ENCODE measurements at regions not wholly inside any gene's neighbourhood (a gene's known extent, or its start where the extent isn't known, plus 50 kb on each side); places are given as distances from the start of the nearest gene placed in this dataset.

DNA sequence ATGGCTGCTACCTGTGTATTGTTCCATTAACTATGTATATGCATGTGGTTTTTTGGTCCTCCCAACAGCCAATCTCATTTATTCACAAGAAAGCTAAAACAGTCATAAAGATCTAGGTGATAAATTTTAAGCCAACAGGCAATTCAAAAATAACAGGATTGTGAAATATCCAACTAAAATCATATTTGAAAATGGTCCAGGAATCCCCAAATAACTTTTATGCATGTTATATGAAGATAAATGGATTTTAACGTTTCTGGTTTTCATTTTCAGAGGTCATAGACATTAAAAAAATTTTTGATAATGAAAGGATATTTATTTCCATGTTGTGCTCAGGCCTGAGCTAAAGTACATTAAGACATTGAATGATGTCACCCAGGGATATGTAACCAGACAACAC lies 96.8 kb upstream of the JAZF1 start (continued):
- TF ChIP-seq, protein P1, sequence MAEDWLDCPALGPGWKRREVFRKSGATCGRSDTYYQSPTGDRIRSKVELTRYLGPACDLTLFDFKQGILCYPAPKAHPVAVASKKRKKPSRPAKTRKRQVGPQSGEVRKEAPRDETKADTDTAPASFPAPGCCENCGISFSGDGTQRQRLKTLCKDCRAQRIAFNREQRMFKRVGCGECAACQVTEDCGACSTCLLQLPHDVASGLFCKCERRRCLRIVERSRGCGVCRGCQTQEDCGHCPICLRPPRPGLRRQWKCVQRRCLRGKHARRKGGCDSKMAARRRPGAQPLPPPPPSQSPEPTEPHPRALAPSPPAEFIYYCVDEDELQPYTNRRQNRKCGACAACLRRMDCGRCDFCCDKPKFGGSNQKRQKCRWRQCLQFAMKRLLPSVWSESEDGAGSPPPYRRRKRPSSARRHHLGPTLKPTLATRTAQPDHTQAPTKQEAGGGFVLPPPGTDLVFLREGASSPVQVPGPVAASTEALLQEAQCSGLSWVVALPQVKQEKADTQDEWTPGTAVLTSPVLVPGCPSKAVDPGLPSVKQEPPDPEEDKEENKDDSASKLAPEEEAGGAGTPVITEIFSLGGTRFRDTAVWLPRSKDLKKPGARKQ (CRISPR knock-in tag; IDR thresholded peaks at IDR 0.05), result no peak
- TF ChIP-seq KDM2B (CRISPR knock-in tag; IDR thresholded peaks at IDR 0.05) (no peak), CAMTA2 (CRISPR knock-in tag; conservative IDR thresholded peaks at IDR 0.05) (no peak), LARP7 (IDR thresholded peaks at IDR 0.05) (no peak), IRF2 (CRISPR knock-in tag; IDR thresholded peaks at IDR 0.05) (no peak)
- TF ChIP-seq, protein P2, sequence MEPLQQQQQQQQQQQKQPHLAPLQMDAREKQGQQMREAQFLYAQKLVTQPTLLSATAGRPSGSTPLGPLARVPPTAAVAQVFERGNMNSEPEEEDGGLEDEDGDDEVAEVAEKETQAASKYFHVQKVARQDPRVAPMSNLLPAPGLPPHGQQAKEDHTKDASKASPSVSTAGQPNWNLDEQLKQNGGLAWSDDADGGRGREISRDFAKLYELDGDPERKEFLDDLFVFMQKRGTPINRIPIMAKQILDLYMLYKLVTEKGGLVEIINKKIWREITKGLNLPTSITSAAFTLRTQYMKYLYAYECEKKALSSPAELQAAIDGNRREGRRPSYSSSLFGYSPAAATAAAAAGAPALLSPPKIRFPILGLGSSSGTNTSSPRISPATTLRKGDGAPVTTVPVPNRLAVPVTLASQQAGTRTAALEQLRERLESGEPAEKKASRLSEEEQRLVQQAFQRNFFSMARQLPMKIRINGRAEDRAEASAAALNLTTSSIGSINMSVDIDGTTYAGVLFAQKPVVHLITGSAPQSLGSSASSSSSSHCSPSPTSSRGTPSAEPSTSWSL (CRISPR knock-in tag; IDR thresholded peaks at IDR 0.05; ENCODE audit: borderline replicate concordance), result no peak

DNA sequence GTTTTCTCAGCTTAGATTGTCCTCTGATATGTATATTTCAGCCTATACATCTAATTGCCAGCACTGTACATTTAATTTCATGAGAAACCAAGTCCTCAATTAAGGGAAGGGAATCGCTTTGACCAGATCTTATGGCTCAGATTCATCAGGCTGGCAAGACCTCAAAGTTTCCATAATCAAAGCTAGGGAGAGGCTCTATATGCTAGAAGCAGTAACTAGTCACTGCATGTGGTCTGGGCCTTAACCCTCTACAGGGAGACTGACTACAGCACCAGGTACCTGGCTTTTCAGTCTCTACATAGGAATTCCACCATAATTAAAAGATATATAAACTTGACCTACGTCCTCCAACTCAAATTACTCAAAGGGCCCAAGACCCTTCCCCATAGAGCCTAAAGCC lies 97.4 kb upstream of the JAZF1 start:
- POLR2A ChIA-PET, result no interaction called here
- ATAC-seq, result no peak
- no peaks in the 10 kb centered on the region; the same call in 1 of the 2 replicates for H4K20me1 ChIP-seq (replicated peaks; ENCODE audit: control insufficient read depth, insufficient read depth, low read length)
- TF ChIP-seq ZNF57 (CRISPR knock-in tag; IDR thresholded peaks at IDR 0.05), result no peak
- TF ChIP-seq ETV5 (CRISPR knock-in tag; IDR thresholded peaks at IDR 0.05; ENCODE audit: low read depth), result no peak
- TF ChIP-seq ADNP (tag; IDR thresholded peaks at IDR 0.05), result no peak
- TF ChIP-seq TEAD1 (CRISPR knock-in tag; IDR thresholded peaks at IDR 0.05), result no peak
- TF ChIP-seq, protein P3, sequence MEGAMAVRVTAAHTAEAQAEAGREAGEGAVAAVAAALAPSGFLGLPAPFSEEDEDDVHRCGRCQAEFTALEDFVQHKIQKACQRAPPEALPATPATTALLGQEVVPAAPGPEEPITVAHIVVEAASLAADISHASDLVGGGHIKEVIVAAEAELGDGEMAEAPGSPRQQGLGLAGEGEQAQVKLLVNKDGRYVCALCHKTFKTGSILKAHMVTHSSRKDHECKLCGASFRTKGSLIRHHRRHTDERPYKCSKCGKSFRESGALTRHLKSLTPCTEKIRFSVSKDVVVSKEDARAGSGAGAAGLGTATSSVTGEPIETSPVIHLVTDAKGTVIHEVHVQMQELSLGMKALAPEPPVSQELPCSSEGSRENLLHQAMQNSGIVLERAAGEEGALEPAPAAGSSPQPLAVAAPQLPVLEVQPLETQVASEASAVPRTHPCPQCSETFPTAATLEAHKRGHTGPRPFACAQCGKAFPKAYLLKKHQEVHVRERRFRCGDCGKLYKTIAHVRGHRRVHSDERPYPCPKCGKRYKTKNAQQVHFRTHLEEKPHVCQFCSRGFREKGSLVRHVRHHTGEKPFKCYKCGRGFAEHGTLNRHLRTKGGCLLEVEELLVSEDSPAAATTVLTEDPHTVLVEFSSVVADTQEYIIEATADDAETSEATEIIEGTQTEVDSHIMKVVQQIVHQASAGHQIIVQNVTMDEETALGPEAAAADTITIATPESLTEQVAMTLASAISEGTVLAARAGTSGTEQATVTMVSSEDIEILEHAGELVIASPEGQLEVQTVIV (CRISPR knock-in tag; IDR thresholded peaks at IDR 0.05; ENCODE audit: borderline replicate concordance), result no peak
- TF ChIP-seq, protein P4, sequence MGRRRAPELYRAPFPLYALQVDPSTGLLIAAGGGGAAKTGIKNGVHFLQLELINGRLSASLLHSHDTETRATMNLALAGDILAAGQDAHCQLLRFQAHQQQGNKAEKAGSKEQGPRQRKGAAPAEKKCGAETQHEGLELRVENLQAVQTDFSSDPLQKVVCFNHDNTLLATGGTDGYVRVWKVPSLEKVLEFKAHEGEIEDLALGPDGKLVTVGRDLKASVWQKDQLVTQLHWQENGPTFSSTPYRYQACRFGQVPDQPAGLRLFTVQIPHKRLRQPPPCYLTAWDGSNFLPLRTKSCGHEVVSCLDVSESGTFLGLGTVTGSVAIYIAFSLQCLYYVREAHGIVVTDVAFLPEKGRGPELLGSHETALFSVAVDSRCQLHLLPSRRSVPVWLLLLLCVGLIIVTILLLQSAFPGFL (CRISPR knock-in tag; IDR thresholded peaks at IDR 0.05), result no peak
- no peak for TF ChIP-seq ATF1 (CRISPR knock-in tag; IDR thresholded peaks at IDR 0.05)
- TF ChIP-seq ATF1 (tag; IDR thresholded peaks at IDR 0.05), result no peak
- TF ChIP-seq ZNF324 (CRISPR knock-in tag; IDR thresholded peaks at IDR 0.05), result no peak
- TF ChIP-seq KDM2B (CRISPR knock-in tag; IDR thresholded peaks at IDR 0.05), result no peak
- TF ChIP-seq, protein P5, sequence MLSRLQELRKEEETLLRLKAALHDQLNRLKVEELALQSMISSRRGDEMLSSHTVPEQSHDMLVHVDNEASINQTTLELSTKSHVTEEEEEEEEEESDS (CRISPR knock-in tag; IDR thresholded peaks at IDR 0.05), result no peak
- TF ChIP-seq STAT5A (IDR thresholded peaks at IDR 0.05; ENCODE audit: borderline replicate concordance, low read length), result no peak

More for the DNA sequence above, 97.4 kb upstream of the JAZF1 start:
- WGBS (ENCODE audit: insufficient coverage, low coverage, missing lambda C conversion rate), result 0% methylated on average over 2 of the region's 2 CpGs
- Histone ChIP-seq H3K4me1 (replicated peaks in 1 of 2; ENCODE audit: control insufficient read depth in 2 of 2, insufficient read depth in 2 of 2, low read length in 2 of 2) (no peaks in the 10 kb centered on the region), H3K4me2 (ENCODE audit: insufficient read depth, low read length) (no peak overlapping the region), H3K79me2 (ENCODE audit: control insufficient read depth, insufficient read depth, low read length) (no peaks in the 10 kb centered on the region), H3K27me3 (ENCODE audit: control insufficient read depth in 2 of 2, insufficient read depth in 2 of 2, low read length in 2 of 2) (no peaks in the 10 kb centered on the region; a peak in 1 of 5 replicates), H2AFZ (ENCODE audit: low read depth, low read length) (no peak overlapping the region), H3K4me3 (no peak overlapping the region), H3K9ac (ENCODE audit: insufficient read depth in 1 of 2, low read depth in 2 of 2, low read length in 2 of 2) (no peak overlapping the region), H3K9me3 (replicated peaks; ENCODE audit: control insufficient read depth, insufficient read depth, low read depth, low read length) (no peaks in the 10 kb centered on the region), H3K36me3 (ENCODE audit: control insufficient read depth, insufficient read depth, low read length) (no peaks in the 10 kb centered on the region), H3K9me1 (ENCODE audit: control insufficient read depth, insufficient read depth, low read length) (no peaks in the 10 kb centered on the region), H3K27ac (ENCODE audit: extremely low read depth, low read depth, low read length) (no peak overlapping the region)
- FAIRE-seq, result no peak
- no TSS peak for BruUV-seq (replicated peaks)
- DNase-seq (ENCODE audit: extremely low read depth in 1 of 4, low spot score in 3 of 4), result no peak
- CTCF ChIA-PET (ENCODE audit: low intra/inter-chr PET ratio), result no interaction called here
- in situ Hi-C loops (cut with MboI), result no loop called here
- intact Hi-C loops (cut with micrococcal nuclease), result no loop called here
